Neural cell (in vitro differentiated cells): ENCODE measurements at regions not wholly inside any gene's neighbourhood (a gene's known extent, or its start where the extent isn't known, plus 50 kb on each side); places are given as distances from the start of the nearest gene placed in this dataset.

Source experiments
- H2AFZ ChIP-seq: fragments of 200-600, 300-800 bp; sonication (generic), shearing (Covaris generic); 2 replicates; pipeline ENCODE4 v1.6.0; 2014; ENCODE audit warnings: low read depth, mild to moderate bottlenecking, antibody characterized with exemption, low read length, moderate library complexity
- H3F3A ChIP-seq: fragments of 200-600 bp; shearing (Covaris generic); 2 replicates; pipeline ENCODE4 v1.6.1; 2016; ENCODE audit warnings: mild to moderate bottlenecking, moderate library complexity, mixed read lengths, antibody characterized with exemption, low read length; ENCODE audit not compliant: insufficient read depth, poor library complexity, severe bottlenecking
- H3K27ac ChIP-seq: fragments of 200-600, 300-800 bp; sonication (generic), shearing (Covaris generic); 2 replicates; pipeline ENCODE4 v1.5.1; 2014; ENCODE audit warnings: mild to moderate bottlenecking, low read length, moderate library complexity
- H3K27me3 ChIP-seq: fragments of 300-800, 200-600 bp; sonication (generic), shearing (Covaris generic); 2 replicates; pipeline ENCODE4 v1.6.0; 2014; ENCODE audit warnings: mild to moderate bottlenecking, low read depth, low read length, moderate library complexity; ENCODE audit not compliant: insufficient read depth
- H3K36me3 ChIP-seq: fragments of 300-800, 200-600 bp; sonication (generic), shearing (Covaris generic); 2 replicates; pipeline ENCODE4 v1.5.1; 2014; ENCODE audit warnings: mild to moderate bottlenecking, antibody characterized with exemption, low read length, moderate library complexity; ENCODE audit not compliant: insufficient read depth
- H3K4me2 ChIP-seq: fragments of 300-800, 200-600 bp; sonication (generic), shearing (Covaris generic); 2 replicates; pipeline ENCODE4 v1.6.0; 2014; ENCODE audit warnings: mild to moderate bottlenecking, low read length
- H3K4me3 ChIP-seq: fragments of 300-800, 200-600 bp; sonication (generic), shearing (Covaris generic); 2 replicates; pipeline ENCODE4 v1.5.1; 2014; ENCODE audit warnings: mild to moderate bottlenecking, low read length, moderate library complexity
- H3K79me2 ChIP-seq: fragments of 200-600 bp; shearing (Covaris generic); replicated peaks from 2 replicates; pipeline ENCODE4 v1.6.0; 2014; ENCODE audit warnings: mild to moderate bottlenecking, low read length, moderate library complexity; ENCODE audit not compliant: insufficient read depth
- H3K9ac ChIP-seq: fragments of 300-800, 200-600 bp; sonication (generic), shearing (Covaris generic); 2 replicates; pipeline ENCODE4 v1.6.1; 2016; ENCODE audit warnings: mild to moderate bottlenecking, low read length, mixed read lengths
- H3K9me2 ChIP-seq: fragments of 200-600 bp; shearing (Covaris generic); 2 replicates; pipeline ENCODE4 v1.6.1; 2016; ENCODE audit warnings: mild to moderate bottlenecking, low read length, mixed read lengths; ENCODE audit not compliant: insufficient read depth
- H3K9me3 ChIP-seq: fragments of 200-600, 300-800 bp; sonication (generic), shearing (Covaris generic); 2 replicates; pipeline ENCODE4 v1.6.1; 2016; ENCODE audit warnings: mild to moderate bottlenecking, mixed run types, low read length, moderate library complexity, mixed read lengths
- H4K20me1 ChIP-seq: fragments of 200-600 bp; shearing (Covaris generic); 2 replicates; pipeline ENCODE4 v1.6.1; 2016; ENCODE audit warnings: mild to moderate bottlenecking, mixed run types; ENCODE audit not compliant: insufficient read depth
- CTCF ChIP-seq: fragments of 450-650 bp; IDR thresholded peaks from 2 replicates; pipeline ENCODE4 v1.5.1; 2014; ENCODE audit warnings: antibody characterized with exemption, mild to moderate bottlenecking, moderate library complexity; ENCODE audit not compliant: poor library complexity, severe bottlenecking
- EP300 ChIP-seq: fragments of 450-650 bp; conservative IDR thresholded peaks from 2 replicates; pipeline ENCODE4 v1.6.1; 2014; ENCODE audit warnings: antibody characterized with exemption, mild to moderate bottlenecking, moderate library complexity; ENCODE audit not compliant: poor library complexity, severe bottlenecking
- EZH2 ChIP-seq: fragments of 200-600, 300-800 bp; shearing (Covaris generic), sonication (generic); IDR thresholded peaks from 2 replicates; pipeline ENCODE4 v1.6.1; 2014; ENCODE audit warnings: antibody characterized with exemption, low read length, borderline replicate concordance, mild to moderate bottlenecking; ENCODE audit not compliant: insufficient read depth, poor library complexity, severe bottlenecking
- MXI1 ChIP-seq: fragments of 450-650 bp; conservative IDR thresholded peaks from 2 replicates; pipeline ENCODE4 v1.6.1; 2014; ENCODE audit warnings: antibody characterized with exemption, mild to moderate bottlenecking; ENCODE audit not compliant: poor library complexity, severe bottlenecking
- POLR2AphosphoS5 ChIP-seq: IDR thresholded peaks from 2 replicates; pipeline ENCODE4 v1.6.1; 2012
- RAD21 ChIP-seq: fragments of 450-650 bp; conservative IDR thresholded peaks from 2 replicates; pipeline ENCODE4 v1.6.1; 2014; ENCODE audit warnings: antibody characterized with exemption, mild to moderate bottlenecking, moderate library complexity
- REST ChIP-seq: IDR thresholded peaks from 2 replicates; pipeline ENCODE4 v1.6.1; 2012; ENCODE audit warnings: borderline replicate concordance
- SMC3 ChIP-seq: fragments of 450-650 bp; conservative IDR thresholded peaks from 2 replicates; pipeline ENCODE4 v1.6.1; 2014; ENCODE audit warnings: antibody characterized with exemption, mild to moderate bottlenecking, moderate library complexity; ENCODE audit not compliant: poor library complexity
- TAF1 ChIP-seq: IDR thresholded peaks from 2 replicates; pipeline ENCODE4 v1.6.1; 2012; ENCODE audit warnings: low read depth

DNA sequence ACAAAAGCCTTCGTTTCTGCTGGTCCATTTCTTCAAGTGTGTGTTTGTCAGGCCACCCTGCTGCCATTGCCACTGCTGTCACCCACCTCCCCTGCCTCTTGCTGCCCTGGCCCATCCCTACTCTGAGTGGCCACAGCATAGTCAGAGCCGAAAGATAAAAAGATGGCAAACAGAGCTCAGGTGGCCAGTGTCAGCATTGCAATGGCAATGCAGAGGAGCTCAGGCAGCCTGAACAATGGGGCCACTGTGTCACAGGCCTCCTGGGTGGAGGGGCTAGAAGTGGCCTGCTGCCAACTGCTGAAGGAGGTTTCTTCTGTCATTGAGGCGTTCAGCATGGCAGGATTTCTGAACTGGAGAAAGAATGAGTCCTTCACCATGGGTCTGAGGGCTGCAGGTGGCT, 137.1 kb downstream of the CSNK2A3 start:
- no peak overlapping the region for H3K4me2 ChIP-seq
- H3K9me3 ChIP-seq: no peaks in the 10 kb centered on the region
- H3K36me3 ChIP-seq: no peaks in the 10 kb centered on the region
- no peak for TF ChIP-seq EZH2
- no peak for TF ChIP-seq SMC3
- TF ChIP-seq MXI1: no peak
- no peak for TF ChIP-seq CTCF
- no peak for TF ChIP-seq EP300
- no peak for TF ChIP-seq RAD21
- no peak for TF ChIP-seq TAF1
- TF ChIP-seq REST: no peak
- TF ChIP-seq POLR2AphosphoS5: no peak
- H3K9me2 ChIP-seq: no peaks in the 10 kb centered on the region
- no peak overlapping the region for H3K4me3 ChIP-seq
- no peak overlapping the region for H3K27ac ChIP-seq
- H3K27me3 ChIP-seq: no peaks in the 10 kb centered on the region
- no peak overlapping the region for H3K9ac ChIP-seq
- H2AFZ ChIP-seq: no peak overlapping the region
- no peaks in the 10 kb centered on the region for H4K20me1 ChIP-seq
- no peaks in the 10 kb centered on the region for H3K79me2 ChIP-seq
- H3F3A ChIP-seq: no peaks in the 10 kb centered on the region

GRCh38 chr11:11215058-11215815, 137.8 kb downstream of the CSNK2A3 start:
- Histone ChIP-seq H3F3A (no peaks in the 10 kb centered on the region), H3K9ac (no peak overlapping the region), H4K20me1 (no peaks in the 10 kb centered on the region), H3K4me3 (no peak overlapping the region), H3K79me2 (no peaks in the 10 kb centered on the region), H3K27ac (no peak overlapping the region), H3K9me3 (no peaks in the 10 kb centered on the region), H3K4me2 (no peak overlapping the region), H2AFZ (no peak overlapping the region), H3K9me2 (no peaks in the 10 kb centered on the region), H3K27me3 (no peaks in the 10 kb centered on the region), H3K36me3 (no peaks in the 10 kb centered on the region)
- TF ChIP-seq EP300 (no peak), POLR2AphosphoS5 (no peak), RAD21 (no peak), REST (no peak), TAF1 (no peak), EZH2 (no peak), MXI1 (no peak), CTCF (no peak), SMC3 (no peak)
